H9 (cell line): ENCODE measurements at regions not wholly inside any gene's neighbourhood (a gene's known extent, or its start where the extent isn't known, plus 50 kb on each side); places are given as distances from the start of the nearest gene placed in this dataset.

Source experiments
- DNase-seq: peaks from one replicate; pipeline ENCODE4 v3.0.0-alpha.2; 2017
- H2AFZ ChIP-seq: one replicate; pipeline ENCODE4 v1.6.1; 2013; ENCODE audit warnings: mild to moderate bottlenecking, low read length, control low read depth, moderate library complexity
- H2AK5ac ChIP-seq: 2 replicates; pipeline ENCODE4 v1.6.1; 2013; ENCODE audit warnings: low read length, control low read depth, mixed read lengths; ENCODE audit not compliant: insufficient read length
- H2BK120ac ChIP-seq: one replicate; pipeline ENCODE4 v1.6.1; 2013; ENCODE audit warnings: low read depth, mild to moderate bottlenecking, low read length, control low read depth, inconsistent platforms; ENCODE audit not compliant: poor library complexity, severe bottlenecking
- H2BK12ac ChIP-seq: 2 replicates; pipeline ENCODE4 v1.6.1; 2013; ENCODE audit warnings: low read length, control low read depth, mixed read lengths, low read depth; ENCODE audit not compliant: insufficient read length
- H2BK15ac ChIP-seq: 2 replicates; pipeline ENCODE4 v1.6.1; 2013; ENCODE audit warnings: low read depth, low read length, control low read depth
- H2BK20ac ChIP-seq: one replicate; pipeline ENCODE4 v1.6.1; 2013; ENCODE audit warnings: low read depth, mild to moderate bottlenecking, low read length, control low read depth, inconsistent platforms; ENCODE audit not compliant: poor library complexity, severe bottlenecking
- H2BK5ac ChIP-seq: 2 replicates; pipeline ENCODE4 v1.6.1; 2013; ENCODE audit warnings: low read length, control low read depth, mixed read lengths; ENCODE audit not compliant: insufficient read length
- H3K14ac ChIP-seq: 2 replicates; pipeline ENCODE4 v1.6.1; 2013; ENCODE audit warnings: low read length, control low read depth; ENCODE audit not compliant: insufficient read depth
- H3K18ac ChIP-seq: 2 replicates; pipeline ENCODE4 v1.6.1; 2013; ENCODE audit warnings: low read depth, mild to moderate bottlenecking, mixed read lengths, low read length, control low read depth; ENCODE audit not compliant: insufficient read length
- H3K23ac ChIP-seq: 2 replicates; pipeline ENCODE4 v1.6.1; 2013; ENCODE audit warnings: low read length, control low read depth, mixed read lengths, low read depth; ENCODE audit not compliant: insufficient read length
- H3K23me2 ChIP-seq: 2 replicates; pipeline ENCODE4 v1.6.1; 2013; ENCODE audit warnings: low read depth, mild to moderate bottlenecking, mixed read lengths, low read length, control low read depth; ENCODE audit not compliant: insufficient read length, poor library complexity, severe bottlenecking
- H3K27ac ChIP-seq: 2 replicates; pipeline ENCODE4 v1.5.1; 2013; ENCODE audit warnings: low read length, control low read depth, mixed read lengths, low read depth; ENCODE audit not compliant: insufficient read length
- H3K27me3 ChIP-seq: 2 replicates; pipeline ENCODE4 v1.6.1; 2013; ENCODE audit warnings: low read length, control low read depth, inconsistent platforms; ENCODE audit not compliant: insufficient read depth
- H3K4ac ChIP-seq: 2 replicates; pipeline ENCODE4 v1.6.1; 2013; ENCODE audit warnings: low read depth, mild to moderate bottlenecking, control low read depth, inconsistent platforms, low read length, moderate library complexity
- H3K4me1 ChIP-seq: 2 replicates; pipeline ENCODE4 v1.6.1; 2013; ENCODE audit warnings: low read length, control low read depth, inconsistent platforms; ENCODE audit not compliant: insufficient read depth
- H3K4me2 ChIP-seq: 2 replicates; pipeline ENCODE4 v1.6.1; 2013; ENCODE audit warnings: low read length, control low read depth, mixed read lengths; ENCODE audit not compliant: insufficient read length, insufficient read depth
- H3K56ac ChIP-seq: 2 replicates; pipeline ENCODE4 v1.6.1; 2013; ENCODE audit warnings: low read depth, mild to moderate bottlenecking, mixed read lengths, low read length, control low read depth; ENCODE audit not compliant: insufficient read length
- H3K79me1 ChIP-seq: 2 replicates; pipeline ENCODE4 v1.6.1; 2013; ENCODE audit warnings: low read depth, mild to moderate bottlenecking, moderate library complexity, low read length, control low read depth, inconsistent platforms; ENCODE audit not compliant: insufficient read depth, poor library complexity, severe bottlenecking
- H3K79me2 ChIP-seq: 2 replicates; pipeline ENCODE4 v1.6.1; 2013; ENCODE audit warnings: low read length, control low read depth, inconsistent platforms; ENCODE audit not compliant: insufficient read depth
- H3K9ac ChIP-seq: 2 replicates; pipeline ENCODE4 v1.6.1; 2013; ENCODE audit warnings: low read length, control low read depth, mixed read lengths; ENCODE audit not compliant: insufficient read length; ENCODE audit errors: extremely low read depth
- H3K9me3 ChIP-seq: one replicate; pipeline ENCODE4 v1.6.1; 2013; ENCODE audit warnings: low read depth, low read length, inconsistent platforms; ENCODE audit not compliant: control insufficient read depth
- H3T11ph ChIP-seq: one replicate; pipeline ENCODE4 v1.6.1; 2013; ENCODE audit warnings: mild to moderate bottlenecking, low read length, control low read depth, inconsistent platforms
- H4K20me1 ChIP-seq: one replicate; pipeline ENCODE4 v1.6.1; 2013; ENCODE audit not compliant: control insufficient read depth, insufficient read length, insufficient read depth
- H4K5ac ChIP-seq: 2 replicates; pipeline ENCODE4 v1.6.1; 2013; ENCODE audit warnings: low read depth, mild to moderate bottlenecking, mixed read lengths, low read length, control low read depth; ENCODE audit not compliant: insufficient read length
- H4K8ac ChIP-seq: replicated peaks from 2 replicates; pipeline ENCODE4 v1.6.1; 2013; ENCODE audit warnings: low read length, control low read depth, mixed read lengths, low read depth; ENCODE audit not compliant: insufficient read length
- H4K91ac ChIP-seq: 2 replicates; pipeline ENCODE4 v1.6.1; 2013; ENCODE audit warnings: low read depth, mild to moderate bottlenecking, moderate library complexity, mixed read lengths, low read length, control low read depth; ENCODE audit not compliant: insufficient read length
- H3K27ac Mint-ChIP-seq, 3 experiments: 2 replicates in 2 of 3; 3 replicates in 1 of 3; pipeline ENCODE4 v1.8.0; 2020 to 2021; ENCODE audit warnings: mixed read lengths in 3 of 3, mild to moderate bottlenecking in 1 of 3, moderate library complexity in 1 of 3
- H3K27me3 Mint-ChIP-seq: 2 replicates; pipeline ENCODE4 v1.8.0; 2021; ENCODE audit warnings: low read depth, mild to moderate bottlenecking, moderate library complexity, mixed read lengths
- H3K36me3 Mint-ChIP-seq, 3 experiments: 2 replicates in 2 of 3; 3 replicates in 1 of 3; pipeline ENCODE4 v1.8.0; 2020 to 2021; ENCODE audit warnings: low read depth in 3 of 3, mixed read lengths in 3 of 3; ENCODE audit not compliant: insufficient read depth in 1 of 3
- H3K4me1 Mint-ChIP-seq, 2 experiments: 2 replicates each; pipeline ENCODE4 v1.8.0; 2020; ENCODE audit warnings: mixed read lengths in 2 of 2
- H3K4me3 Mint-ChIP-seq, 2 experiments: 2 replicates in 1 of 2; 3 replicates in 1 of 2; pipeline ENCODE4 v1.8.0; 2020 to 2021; ENCODE audit warnings: mild to moderate bottlenecking in 2 of 2, mixed read lengths in 2 of 2, moderate library complexity in 1 of 2
- H3K9me3 Mint-ChIP-seq, 2 experiments: 2 replicates in 1 of 2; 3 replicates in 1 of 2; pipeline ENCODE4 v1.8.0; 2020; ENCODE audit warnings: mild to moderate bottlenecking in 2 of 2, mixed read lengths in 2 of 2, moderate library complexity in 1 of 2
- CTCF ChIP-seq: fragments of 200-600 bp; sonication (generic); conservative IDR thresholded peaks from 3 replicates; pipeline ENCODE4 v1.8.0; 2021; ENCODE audit warnings: antibody characterized with exemption, mild to moderate bottlenecking
- WGBS: extraction: QIAGEN DNeasy Blood & Tissue Kit; methylation state at CpG from one replicate; pipeline ENCODE4 v1.1.7; 2013; ENCODE audit warnings: missing lambda C conversion rate, low lambda C conversion rate, mixed read lengths; ENCODE audit not compliant: insufficient read length; ENCODE audit errors: extremely low coverage; 5-methylcytosine and 5-hydroxymethylcytosine counted together

GRCh38 chr2:188727846-188728245, 246.3 kb upstream of the COL3A1 start:
- Histone ChIP-seq H3K14ac (no peak overlapping the region), H2BK12ac (no peak overlapping the region), H3K4me1 (no peaks in the 10 kb centered on the region), H4K20me1 (no peaks in the 10 kb centered on the region), H3K23ac (no peak overlapping the region), H4K91ac (no peak overlapping the region), H3K27me3 (no peaks in the 10 kb centered on the region), H2AFZ (no peak overlapping the region), H3T11ph (no peak overlapping the region), H3K56ac (no peak overlapping the region), H2BK20ac (no peak overlapping the region), H2BK5ac (no peak overlapping the region), H3K18ac (no peak overlapping the region), H3K23me2 (no peaks in the 10 kb centered on the region), H3K27ac (no peak overlapping the region), H3K4me2 (no peak overlapping the region), H4K5ac (no peak overlapping the region), H3K9ac (no peak overlapping the region), H4K8ac (no peak overlapping the region), H3K4ac (no peak overlapping the region), H3K79me2 (no peaks in the 10 kb centered on the region), H3K9me3 (no peaks in the 10 kb centered on the region), H3K79me1 (no peaks in the 10 kb centered on the region), H2BK15ac (no peak overlapping the region), H2AK5ac (no peak overlapping the region), H2BK120ac (no peak overlapping the region)
- H3K27me3 Mint-ChIP-seq: no peaks in the 10 kb centered on the region
- H3K27ac Mint-ChIP-seq: no peak overlapping the region
- no peak for DNase-seq
- no peak overlapping the region for H3K4me3 Mint-ChIP-seq
- TF ChIP-seq CTCF: no peak
- WGBS: no CpG with 5 or more reads among the region's 1 CpG
- H3K4me1 Mint-ChIP-seq: no peaks in the 10 kb centered on the region
- peaks cover 0 to 1% of the 10 kb centered on the region in 2 experiments; a peak in 1 of 5 replicates for H3K9me3 Mint-ChIP-seq
- no peaks in the 10 kb centered on the region for H3K36me3 Mint-ChIP-seq
